Lower leg skin (tissue), 4 donors: ENCODE measurements at regions not wholly inside any gene's neighbourhood (a gene's known extent, or its start where the extent isn't known, plus 50 kb on each side); places are given as distances from the start of the nearest gene placed in this dataset.

Source experiments
- DNase-seq, 2 donors: peaks; one replicate each; pipeline ENCODE4 v3.0.0-alpha.2; 2019; ENCODE audit warnings: low spot score in 2 of 2
- H3K4me3 ChIP-seq: fragments of 200-600 bp; sonication (generic); 2 replicates; pipeline ENCODE4 v1.5.1; 2017; ENCODE audit warnings: mild to moderate bottlenecking, low read depth; ENCODE audit not compliant: poor library complexity, severe bottlenecking
- CTCF ChIP-seq, 3 donors: fragments of 450-650 bp; IDR thresholded peaks; one replicate each; pipeline ENCODE4 v1.5.1; 2016; ENCODE audit warnings: antibody characterized with exemption in 3 of 3, mild to moderate bottlenecking in 3 of 3, moderate library complexity in 2 of 3
- POLR2A ChIP-seq, 2 donors: fragments of 450-650 bp; IDR thresholded peaks; one replicate each; pipeline ENCODE4 v1.6.1; 2016 to 2017; ENCODE audit warnings: antibody characterized with exemption in 2 of 2, mild to moderate bottlenecking in 1 of 2, moderate library complexity in 1 of 2
- WGBS, 2 donors: methylation state at CpG; one replicate each; pipeline ENCODE4 v1.1.5; 2018; 5-methylcytosine and 5-hydroxymethylcytosine counted together
- intact Hi-C: fragments of 100-400 bp; cut with DNase I; formaldehyde crosslinking; loops from one replicate; pipeline ENCODE4 v1.15.0; 2023; ENCODE audit warnings: low total_unique reads

GRCh38 chr12:105998561-105998960, 140.2 kb downstream of the NUAK1 start:
- WGBS, 2 donors: 65 to 83% methylated on average over 1 of the region's 1 CpG
- no peak for TF ChIP-seq POLR2A (IDR thresholded peaks at IDR 0.05)
- no peak for TF ChIP-seq CTCF (IDR thresholded peaks at IDR 0.05)
- H3K4me3 ChIP-seq: no peak overlapping the region
- intact Hi-C loops: no loop called here
- no peak for DNase-seq

- WGBS, 2 donors: 80 to 83% methylated on average over 3 of the region's 3 CpGs
- TF ChIP-seq CTCF (IDR thresholded peaks at IDR 0.05) (no peak), POLR2A (IDR thresholded peaks at IDR 0.05) (no peak)
- no peak for DNase-seq
- intact Hi-C loops: no loop called here
- no peak overlapping the region for H3K4me3 ChIP-seq
These were observed 138.2 kb downstream of the NUAK1 start for GRCh38 chr12:106000382-106001104.

DNA sequence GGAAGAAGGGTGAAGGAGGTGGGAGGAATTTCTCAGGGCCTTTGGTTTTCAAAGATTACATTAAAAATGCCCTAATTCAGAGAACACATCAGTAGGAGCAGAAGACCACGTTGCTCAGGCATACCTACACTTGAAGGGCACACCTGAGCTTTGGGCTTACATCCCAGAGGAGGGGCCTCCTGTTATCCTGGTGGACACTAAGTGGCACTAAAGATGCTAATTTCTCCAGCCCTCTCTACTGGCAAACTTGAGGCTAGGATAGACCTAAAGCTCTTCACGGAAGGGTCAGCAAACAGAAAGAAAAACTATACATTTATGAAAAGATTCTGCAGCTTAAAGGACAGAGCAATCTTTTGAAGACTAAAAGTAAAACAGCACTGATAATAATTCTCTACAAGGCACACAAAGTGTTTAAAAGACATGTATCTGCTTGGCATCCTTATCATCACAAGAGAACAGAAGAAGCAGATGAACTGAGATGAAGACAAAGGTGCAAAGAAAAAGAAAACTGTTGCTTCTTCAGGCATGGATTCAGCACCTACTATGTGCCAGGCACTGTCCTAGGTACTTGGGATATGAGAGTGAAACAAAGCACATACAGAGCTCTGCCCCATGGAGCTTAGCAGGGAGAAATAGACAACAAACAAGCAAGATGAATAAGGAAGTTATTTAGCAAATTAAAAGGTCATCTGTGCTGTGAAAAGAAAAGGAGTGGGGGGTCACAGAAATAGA, 137.5 kb downstream of the NUAK1 start:
- TF ChIP-seq POLR2A (IDR thresholded peaks at IDR 0.05) (no peak), CTCF (IDR thresholded peaks at IDR 0.05) (no peak)
- 83% methylated on average over 2 of the region's 2 CpGs for WGBS, 2 donors
- intact Hi-C loops: no loop called here
- H3K4me3 ChIP-seq: no peak overlapping the region
- DNase-seq: no peak

- H3K4me3 ChIP-seq: no peak overlapping the region
- intact Hi-C loops: no loop called here
- no peak for TF ChIP-seq POLR2A (IDR thresholded peaks at IDR 0.05)
- TF ChIP-seq CTCF (IDR thresholded peaks at IDR 0.05): no peak
- 79 to 80% methylated on average over 3 of the region's 3 CpGs for WGBS, 2 donors
- no peak for DNase-seq
These were observed 136.9 kb downstream of the NUAK1 start for GRCh38 chr12:106001837-106002218.

DNA sequence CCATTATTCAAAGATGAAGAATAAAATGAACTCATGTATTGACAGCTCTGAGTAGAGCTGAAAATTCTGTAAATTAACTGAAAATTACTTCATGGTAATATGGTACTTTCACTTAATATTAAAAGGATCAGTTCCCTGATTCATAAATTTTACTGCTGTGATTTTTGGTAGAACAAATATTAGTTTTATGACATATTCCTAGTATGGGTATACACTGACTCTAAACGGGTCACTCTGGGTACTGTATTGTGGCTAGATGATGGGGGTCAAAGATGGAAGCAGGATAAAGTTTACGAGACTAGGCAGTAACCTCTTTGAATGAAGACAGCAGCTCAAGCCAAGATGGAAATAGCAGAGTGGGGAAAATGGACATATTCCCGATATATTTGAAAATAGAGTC, 135.5 kb downstream of the NUAK1 start:
- DNase-seq: no peak
- WGBS, 2 donors: 90 to 91% methylated on average over 3 of the region's 3 CpGs
- intact Hi-C loops: no loop called here
- TF ChIP-seq CTCF (IDR thresholded peaks at IDR 0.05) (no peak), POLR2A (IDR thresholded peaks at IDR 0.05) (no peak)
- H3K4me3 ChIP-seq: no peak overlapping the region
